Fibroblast of the aortic adventitia (primary cell): ENCODE measurements at regions not wholly inside any gene's neighbourhood (a gene's known extent, or its start where the extent isn't known, plus 50 kb on each side); places are given as distances from the start of the nearest gene placed in this dataset.

Experiments used
- DNase-seq: peaks from one replicate; pipeline ENCODE4 v3.0.0-alpha.2; 2010; ENCODE audit warnings: low read depth
- H3K4me3 ChIP-seq: 2 replicates; pipeline ENCODE4 v1.5.1; 2011; ENCODE audit warnings: low read depth, mild to moderate bottlenecking, control low read depth, low read length, moderate library complexity
- TF ChIP-seq, protein P1 (sequence below): IDR thresholded peaks from 2 replicates; pipeline ENCODE4 v1.5.1; 2011; ENCODE audit warnings: mild to moderate bottlenecking, low read length, control low read depth, inconsistent platforms; ENCODE audit not compliant: insufficient read depth

DNA sequence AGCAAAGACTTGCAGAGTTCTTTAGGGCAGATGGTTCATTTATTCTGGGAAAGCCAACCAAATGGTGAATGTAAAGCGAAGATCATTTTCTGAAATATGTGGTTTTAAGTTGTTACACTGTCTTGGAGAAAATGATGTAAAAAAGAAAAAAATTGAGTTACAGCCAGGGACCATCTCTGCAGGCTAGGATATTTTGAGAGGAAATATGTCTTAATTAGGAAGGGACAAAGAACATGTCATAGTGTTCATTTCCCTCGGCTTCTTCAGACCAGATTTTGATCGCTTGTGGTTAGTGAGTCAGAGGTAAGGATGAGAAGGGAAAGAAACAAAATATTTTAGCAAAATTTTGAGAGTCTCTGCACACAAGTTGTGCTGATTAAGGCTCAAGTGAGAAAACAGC lies 59.0 kb upstream of the C1QTNF7 start:
- no peak overlapping the region for H3K4me3 ChIP-seq
- peak; percentile 3 for DNase-seq
- TF ChIP-seq, protein P1, sequence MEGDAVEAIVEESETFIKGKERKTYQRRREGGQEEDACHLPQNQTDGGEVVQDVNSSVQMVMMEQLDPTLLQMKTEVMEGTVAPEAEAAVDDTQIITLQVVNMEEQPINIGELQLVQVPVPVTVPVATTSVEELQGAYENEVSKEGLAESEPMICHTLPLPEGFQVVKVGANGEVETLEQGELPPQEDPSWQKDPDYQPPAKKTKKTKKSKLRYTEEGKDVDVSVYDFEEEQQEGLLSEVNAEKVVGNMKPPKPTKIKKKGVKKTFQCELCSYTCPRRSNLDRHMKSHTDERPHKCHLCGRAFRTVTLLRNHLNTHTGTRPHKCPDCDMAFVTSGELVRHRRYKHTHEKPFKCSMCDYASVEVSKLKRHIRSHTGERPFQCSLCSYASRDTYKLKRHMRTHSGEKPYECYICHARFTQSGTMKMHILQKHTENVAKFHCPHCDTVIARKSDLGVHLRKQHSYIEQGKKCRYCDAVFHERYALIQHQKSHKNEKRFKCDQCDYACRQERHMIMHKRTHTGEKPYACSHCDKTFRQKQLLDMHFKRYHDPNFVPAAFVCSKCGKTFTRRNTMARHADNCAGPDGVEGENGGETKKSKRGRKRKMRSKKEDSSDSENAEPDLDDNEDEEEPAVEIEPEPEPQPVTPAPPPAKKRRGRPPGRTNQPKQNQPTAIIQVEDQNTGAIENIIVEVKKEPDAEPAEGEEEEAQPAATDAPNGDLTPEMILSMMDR, result no peak

DNA sequence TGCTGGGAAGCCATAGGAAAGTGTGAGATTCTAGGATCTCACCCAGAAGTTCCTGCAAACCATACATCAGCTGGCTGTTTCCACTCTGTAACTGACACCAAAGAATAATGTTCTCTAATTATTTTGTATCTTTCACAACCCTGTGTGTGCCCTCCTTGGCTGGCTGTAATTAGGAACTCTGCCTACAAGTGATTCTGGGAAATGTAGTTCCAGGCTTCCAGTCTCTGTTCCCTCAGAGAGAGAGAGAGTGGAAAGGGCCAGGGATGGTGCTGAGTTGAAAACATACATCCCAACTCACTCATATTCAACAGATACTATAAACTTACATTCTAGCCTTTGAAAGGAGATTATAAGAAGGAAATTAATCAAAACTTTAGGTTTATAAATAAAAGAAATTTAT lies 57.5 kb upstream of the C1QTNF7 start:
- TF ChIP-seq, protein P1, result no peak
- H3K4me3 ChIP-seq, result no peak overlapping the region
- no peak for DNase-seq

DNA sequence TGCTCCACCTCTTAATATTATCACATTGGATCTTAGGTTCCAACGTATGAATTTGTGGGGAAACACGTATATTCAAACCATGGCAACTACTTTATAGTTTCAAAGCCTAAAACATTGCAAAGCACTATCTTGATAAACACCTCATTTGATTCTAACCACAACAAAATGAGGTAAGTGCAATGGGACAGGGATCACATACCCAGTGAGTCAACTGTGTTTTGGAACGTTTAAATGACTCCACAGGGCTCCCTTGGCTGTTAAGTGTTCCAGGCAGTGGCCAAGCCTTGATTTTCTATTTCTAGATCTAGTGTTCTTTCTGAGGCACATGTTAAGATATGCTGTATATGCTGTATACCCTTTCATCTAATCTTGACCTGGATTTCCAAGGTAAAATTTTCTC lies 54.5 kb upstream of the C1QTNF7 start:
- DNase-seq, result no peak
- H3K4me3 ChIP-seq, result no peak overlapping the region
- TF ChIP-seq, protein P1, result no peak

DNA sequence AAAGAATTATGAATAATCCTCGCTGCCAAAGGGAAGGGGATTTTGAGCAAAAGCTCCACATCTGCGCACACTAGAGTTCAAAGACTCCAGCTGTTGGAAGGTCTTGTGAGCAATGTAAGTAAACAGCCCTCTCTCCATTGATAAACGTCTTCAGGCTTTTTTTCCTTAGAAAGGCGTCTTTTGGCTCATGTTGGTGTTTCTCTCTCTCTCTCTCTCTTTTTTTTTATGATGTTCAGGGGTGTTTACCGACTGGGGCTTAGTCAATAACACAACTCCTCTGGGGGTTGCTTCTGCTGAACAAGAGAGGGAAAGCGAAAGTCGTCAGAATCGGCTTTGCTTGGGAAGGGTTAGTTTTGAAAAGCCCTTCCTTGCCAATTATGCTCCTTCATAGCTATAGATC lies 53.2 kb upstream of the C1QTNF7 start:
- DNase-seq, result no peak
- H3K4me3 ChIP-seq, result no peak overlapping the region
- TF ChIP-seq, protein P1, result no peak

DNA sequence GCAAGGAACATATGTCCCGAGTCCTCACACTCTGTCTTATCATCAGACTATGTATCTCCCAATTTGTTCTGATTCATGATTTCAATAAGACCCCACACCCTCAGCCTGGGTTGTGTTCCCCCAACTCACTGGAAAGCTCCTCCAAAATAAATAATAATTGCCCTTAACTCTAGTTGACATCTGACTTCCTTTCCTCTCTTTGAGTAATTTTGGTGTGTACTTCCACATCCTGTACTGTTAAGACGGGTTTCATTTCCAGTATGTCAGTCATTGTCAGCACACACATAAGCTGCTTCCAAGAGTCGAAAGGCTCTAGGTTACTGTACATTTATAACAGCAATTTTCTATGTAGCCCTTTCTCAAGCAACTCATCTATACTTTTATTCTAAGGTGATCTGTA lies 52.2 kb upstream of the C1QTNF7 start:
- DNase-seq, result no peak
- TF ChIP-seq, protein P1, result no peak
- no peak overlapping the region for H3K4me3 ChIP-seq

DNA sequence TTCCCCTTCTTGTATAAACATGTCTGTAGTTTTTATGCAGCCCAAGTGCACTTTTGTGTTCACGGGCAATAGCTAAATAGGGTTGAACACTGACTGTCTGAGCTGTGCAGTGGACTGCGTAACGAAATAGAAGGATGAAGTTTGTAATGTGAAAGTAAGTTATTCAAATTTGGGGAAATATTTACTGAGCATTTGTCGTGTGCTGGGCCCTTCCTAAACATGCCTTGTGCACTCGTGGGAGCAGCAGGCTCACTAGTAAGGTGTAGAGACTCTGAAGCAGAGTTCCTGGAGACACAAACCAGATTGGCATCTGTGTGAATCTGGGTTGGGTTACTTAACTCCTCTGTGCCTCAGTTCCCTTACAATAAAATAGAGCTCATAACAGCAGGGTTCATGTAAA lies 51.7 kb upstream of the C1QTNF7 start:
- H3K4me3 ChIP-seq, result no peak overlapping the region
- TF ChIP-seq, protein P1, result no peak
- DNase-seq, result no peak

DNA sequence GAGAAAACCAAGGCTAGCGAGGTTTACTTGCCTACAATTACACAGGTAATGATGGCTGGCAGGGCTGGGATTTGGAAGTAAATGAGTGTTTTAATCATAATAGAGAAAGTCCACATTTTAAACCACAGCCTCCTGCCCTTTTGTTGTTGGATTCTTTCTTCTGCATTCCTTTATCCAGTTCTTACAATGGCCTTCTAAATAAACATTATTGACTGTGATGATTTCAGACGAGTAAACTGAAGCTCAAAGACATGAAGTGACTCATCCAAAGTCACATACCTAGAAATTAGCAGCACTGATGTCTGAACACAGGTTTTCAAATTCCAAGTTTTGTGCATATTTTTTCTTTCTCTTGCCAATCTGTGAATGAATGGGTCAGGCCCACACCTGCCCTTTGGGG lies 51.2 kb upstream of the C1QTNF7 start:
- TF ChIP-seq, protein P1, result no peak
- DNase-seq, result no peak
- H3K4me3 ChIP-seq, result no peak overlapping the region
